T-cell (primary cell): ENCODE measurements at regions not wholly inside any gene's neighbourhood (a gene's known extent, or its start where the extent isn't known, plus 50 kb on each side); places are given as distances from the start of the nearest gene placed in this dataset.

Source experiments
- ATAC-seq, 4 experiments: fragments of 200-7000 bp in 3 of 4; fragments of 150-1000 bp in 1 of 4; cut with Tn5 transposase; replicated peaks in 1 of 4; 1 replicate in 3 of 4; 2 replicates in 1 of 4; pipeline ENCODE4 v1.10.0; 2021; ENCODE audit warnings: moderate library complexity in 3 of 4, mild to moderate bottlenecking in 2 of 4, moderate number of reproducible peaks in 1 of 4
- CTCF ChIA-PET, 2 donors: fragments of 300-600 bp; sonication (Branson Sonifier 250); formaldehyde crosslinking; loops; one replicate each; lab custom pipeline; 2022; ENCODE audit warnings: antibody characterized with exemption in 2 of 2; lab: Charles Lee
- POLR2A ChIA-PET, 2 donors: fragments of 300-600 bp; sonication (Branson Sonifier 250); formaldehyde crosslinking; loops; one replicate each; lab custom pipeline; 2022; ENCODE audit warnings: antibody characterized with exemption in 2 of 2; lab: Charles Lee
- DNase-seq, 35 experiments: peaks; one replicate each; pipeline versions ENCODE4 v3.0.0 to v3.0.0-alpha.2; 2013 to 2023
- H3K27ac ChIP-seq: one replicate; pipeline ENCODE4 v1.5.1; 2013; ENCODE audit warnings: low read length
- H3K27me3 ChIP-seq, 2 experiments: replicated peaks in 1 of 2; 1 replicate in 1 of 2; 2 replicates in 1 of 2; pipeline versions ENCODE4 v1.6.1 to v1.7.0; 2013; ENCODE audit warnings: low read length in 1 of 2, mixed read lengths in 1 of 2; ENCODE audit not compliant: control insufficient read depth in 2 of 2, insufficient read depth in 2 of 2; ENCODE audit errors: extremely low read depth in 1 of 2
- H3K36me3 ChIP-seq, 2 donors: 1 replicate in 1 of 2; 2 replicates in 1 of 2; pipeline versions ENCODE4 v1.6.1 to v1.7.0; 2013; ENCODE audit warnings: low read length in 1 of 2; ENCODE audit not compliant: control insufficient read depth in 2 of 2, insufficient read depth in 1 of 2; ENCODE audit errors: extremely low read depth in 1 of 2
- H3K4me1 ChIP-seq, 2 experiments: 1 replicate in 1 of 2; 2 replicates in 1 of 2; pipeline versions ENCODE4 v1.6.1 to v1.7.0; 2013; ENCODE audit warnings: low read length in 2 of 2, mixed read lengths in 1 of 2; ENCODE audit not compliant: insufficient read depth in 2 of 2, control insufficient read depth in 1 of 2; ENCODE audit errors: extremely low read depth in 1 of 2
- H3K4me3 ChIP-seq, 2 donors: 1 replicate in 1 of 2; 2 replicates in 1 of 2; pipeline versions ENCODE4 v1.5.1 to v1.7.0; 2013; ENCODE audit warnings: mild to moderate bottlenecking in 2 of 2, low read length in 1 of 2, moderate library complexity in 1 of 2; ENCODE audit not compliant: control insufficient read depth in 1 of 2; ENCODE audit errors: extremely low read depth in 1 of 2
- H3K9me3 ChIP-seq: 2 replicates; pipeline ENCODE4 v1.7.0; 2013
- H3K27ac Mint-ChIP-seq, 2 donors: one replicate each; pipeline ENCODE4 v1.8.0; 2020 to 2021; ENCODE audit warnings: mild to moderate bottlenecking in 2 of 2, mixed read lengths in 2 of 2
- H3K27me3 Mint-ChIP-seq, 2 donors: one replicate each; pipeline ENCODE4 v1.8.0; 2021 to 2022; ENCODE audit warnings: mixed read lengths in 2 of 2
- H3K36me3 Mint-ChIP-seq: one replicate; pipeline ENCODE4 v1.8.0; 2021; ENCODE audit warnings: mixed read lengths
- H3K4me1 Mint-ChIP-seq, 3 donors: one replicate each; pipeline ENCODE4 v1.8.0; 2020 to 2022; ENCODE audit warnings: mixed read lengths in 3 of 3, mild to moderate bottlenecking in 1 of 3
- H3K4me3 Mint-ChIP-seq, 3 donors: one replicate each; pipeline ENCODE4 v1.8.0; 2020 to 2022; ENCODE audit warnings: mild to moderate bottlenecking in 3 of 3, mixed read lengths in 3 of 3, moderate library complexity in 3 of 3
- H3K9me3 Mint-ChIP-seq, 3 donors: one replicate each; pipeline ENCODE4 v1.8.0; 2020 to 2022; ENCODE audit warnings: mixed read lengths in 3 of 3
- WGBS: methylation state at CpG from one replicate; pipeline ENCODE4 v1.1.5; 2013; ENCODE audit warnings: missing lambda C conversion rate; ENCODE audit not compliant: insufficient coverage; 5-methylcytosine and 5-hydroxymethylcytosine counted together

DNA sequence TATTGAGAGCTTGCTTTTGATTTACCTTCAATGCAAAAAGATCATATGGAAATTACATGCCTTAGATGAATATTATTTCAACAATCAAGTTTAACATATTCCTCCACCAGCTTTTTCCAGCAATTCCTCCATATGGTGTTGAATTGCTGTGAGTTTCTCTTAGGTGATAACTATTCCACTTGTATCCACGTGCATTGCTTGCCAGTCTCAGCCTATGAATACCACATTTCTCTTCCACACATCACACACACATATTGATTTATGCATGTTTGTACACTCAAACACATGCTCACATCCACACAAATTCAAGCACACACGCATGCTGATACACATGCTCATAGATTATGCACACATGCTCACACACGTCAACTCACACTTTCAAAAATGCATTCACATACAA is 770.0 kb upstream of the LINC00305 start:
- no peaks in the 10 kb centered on the region for H3K27me3 Mint-ChIP-seq
- Histone ChIP-seq H3K27ac (no peak overlapping the region), H3K4me1 (no peaks in the 10 kb centered on the region), H3K27me3 (no peaks in the 10 kb centered on the region), H3K36me3 (no peaks in the 10 kb centered on the region), H3K9me3 (no peaks in the 10 kb centered on the region), H3K4me3 (no peak overlapping the region)
- H3K36me3 Mint-ChIP-seq = no peaks in the 10 kb centered on the region
- peaks cover 0 to 10% (median 7%) of the 10 kb centered on the region in 3 donors for H3K9me3 Mint-ChIP-seq
- WGBS = no CpG with 5 or more reads among the region's 3 CpGs
- ChIA-PET CTCF (no interaction called here), POLR2A (no interaction called here)
- ATAC-seq (no peak), DNase-seq (no peak)
- no peak overlapping the region for H3K4me3 Mint-ChIP-seq
- no peaks in the 10 kb centered on the region for H3K4me1 Mint-ChIP-seq
- H3K27ac Mint-ChIP-seq = no peak overlapping the region

- no peaks in the 10 kb centered on the region for H3K36me3 Mint-ChIP-seq
- Histone ChIP-seq H3K9me3 (no peaks in the 10 kb centered on the region), H3K27ac (no peak overlapping the region), H3K4me1 (no peaks in the 10 kb centered on the region), H3K36me3 (no peaks in the 10 kb centered on the region), H3K27me3 (no peaks in the 10 kb centered on the region), H3K4me3 (no peak overlapping the region)
- peaks cover 10 to 24% (median 20%) of the 10 kb centered on the region in 3 donors for H3K9me3 Mint-ChIP-seq
- POLR2A ChIA-PET = no interaction called here
- no peaks in the 10 kb centered on the region for H3K4me1 Mint-ChIP-seq
- no peaks in the 10 kb centered on the region for H3K27me3 Mint-ChIP-seq
- no peak overlapping the region for H3K4me3 Mint-ChIP-seq
- DNase-seq (no peak), ATAC-seq (no peak)
- WGBS = 98% methylated on average over 3 of the region's 3 CpGs
- H3K27ac Mint-ChIP-seq = no peak overlapping the region
- CTCF ChIA-PET = no interaction called here
Observed at GRCh38 chr18:64893349-64893748, 744.5 kb upstream of the LINC00305 start.

DNA sequence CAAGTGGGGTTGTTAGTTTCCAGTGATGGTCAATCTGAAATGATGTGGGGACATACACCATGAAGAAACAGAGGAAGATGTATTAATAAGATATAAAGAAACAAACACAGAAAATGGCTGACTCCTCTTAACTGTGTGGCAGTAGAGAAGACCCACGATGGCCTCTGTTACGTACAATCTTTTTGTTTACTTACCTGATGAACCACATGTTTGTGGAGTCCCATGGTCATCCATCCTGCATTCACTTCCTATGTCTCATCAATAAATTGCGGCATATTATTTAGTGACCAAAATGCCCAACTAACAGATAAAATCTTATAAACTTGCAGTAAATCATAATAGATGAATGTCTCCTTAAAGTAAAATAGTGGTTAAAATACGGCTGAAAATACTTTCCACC is 740.1 kb upstream of the LINC00305 start:
- H3K27ac ChIP-seq = no peak overlapping the region
- H3K27ac Mint-ChIP-seq = no peak overlapping the region
- no CpG with 5 or more reads among the region's 4 CpGs for WGBS
- H3K27me3 ChIP-seq = no peaks in the 10 kb centered on the region
- H3K9me3 ChIP-seq = no peaks in the 10 kb centered on the region
- no peak overlapping the region for H3K4me3 ChIP-seq
- POLR2A ChIA-PET = no interaction called here
- no peak for DNase-seq
- peaks cover 4 to 20% (median 12%) of the 10 kb centered on the region in 3 donors for H3K9me3 Mint-ChIP-seq
- H3K4me1 Mint-ChIP-seq = no peaks in the 10 kb centered on the region
- H3K4me1 ChIP-seq = no peaks in the 10 kb centered on the region
- no peak for ATAC-seq
- H3K36me3 Mint-ChIP-seq = no peaks in the 10 kb centered on the region
- H3K4me3 Mint-ChIP-seq = no peak overlapping the region
- H3K36me3 ChIP-seq = no peaks in the 10 kb centered on the region
- CTCF ChIA-PET = no interaction called here
- no peaks in the 10 kb centered on the region for H3K27me3 Mint-ChIP-seq

DNA sequence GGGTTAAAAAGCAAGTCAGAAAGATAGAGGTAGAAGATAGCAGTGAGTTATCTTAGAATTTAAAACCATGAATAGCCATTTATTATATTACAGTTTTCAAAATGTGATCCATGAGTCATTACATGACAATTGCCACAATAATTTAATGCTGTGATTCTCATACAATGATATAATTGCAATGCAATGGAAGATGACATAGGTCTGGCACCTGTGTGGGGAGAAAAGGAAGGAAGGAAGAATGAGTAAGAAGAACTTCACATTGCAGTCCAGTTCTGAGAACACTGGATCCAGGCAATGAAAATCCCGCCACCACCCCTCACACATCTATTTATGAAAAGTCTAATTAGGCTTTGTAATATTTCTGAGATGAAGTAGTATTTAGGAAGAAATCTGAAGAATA is 738.1 kb upstream of the LINC00305 start:
- CTCF ChIA-PET = no interaction called here
- Mint-ChIP-seq H3K9me3 (peaks cover 4 to 18% (median 11%) of the 10 kb centered on the region in 3 donors), H3K27me3 (no peaks in the 10 kb centered on the region), H3K36me3 (no peaks in the 10 kb centered on the region), H3K4me1 (no peaks in the 10 kb centered on the region), H3K4me3 (no peak overlapping the region), H3K27ac (no peak overlapping the region)
- POLR2A ChIA-PET = interaction anchor here in 1 of 2 donors (0.6 kb wide), 1 partner anchor 36 kb away, joined by 4 read pairs; no protein-coding TSS in a partner anchor
- no peaks in the 10 kb centered on the region for H3K36me3 ChIP-seq
- H3K4me1 ChIP-seq = no peaks in the 10 kb centered on the region
- no peaks in the 10 kb centered on the region for H3K27me3 ChIP-seq
- no CpG with 5 or more reads among the region's 1 CpG for WGBS
- DNase-seq = no peak
- no peaks in the 10 kb centered on the region for H3K9me3 ChIP-seq
- no peak overlapping the region for H3K4me3 ChIP-seq
- no peak for ATAC-seq
- H3K27ac ChIP-seq = no peak overlapping the region

DNA sequence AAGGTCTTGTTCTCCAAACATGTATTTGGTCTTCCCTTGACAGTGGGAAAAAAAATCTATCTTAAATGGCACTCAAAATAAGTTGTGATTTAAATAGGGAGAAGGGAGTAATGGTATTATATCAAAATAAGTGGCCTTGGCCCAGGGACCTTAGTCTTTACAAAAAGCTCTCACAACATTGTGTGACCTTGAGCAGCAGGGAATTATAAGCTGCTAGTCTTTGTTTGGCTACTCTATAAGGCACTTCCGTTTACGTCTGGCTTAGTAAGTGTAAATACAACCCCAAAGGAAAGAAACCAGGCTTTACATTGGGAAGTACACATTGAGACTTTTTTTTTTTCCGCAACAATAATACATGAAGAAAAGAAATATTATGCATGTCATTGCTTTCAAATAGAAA is 734.0 kb upstream of the LINC00305 start:
- ChIA-PET CTCF (interaction anchor here in 1 of 2 donors (0.7 kb wide), 1 partner anchor 210 kb away, joined by 4 read pairs; no protein-coding TSS in a partner anchor), POLR2A (no interaction called here)
- H3K27ac ChIP-seq = no peak overlapping the region
- no peaks in the 10 kb centered on the region for H3K36me3 Mint-ChIP-seq
- no peak for ATAC-seq
- H3K27ac Mint-ChIP-seq = no peak overlapping the region
- WGBS = no CpG with 5 or more reads among the region's 3 CpGs
- no peak for DNase-seq
- no peaks in the 10 kb centered on the region for H3K27me3 ChIP-seq
- H3K27me3 Mint-ChIP-seq = no peaks in the 10 kb centered on the region
- H3K4me1 ChIP-seq = no peaks in the 10 kb centered on the region
- H3K9me3 Mint-ChIP-seq = peaks cover 0 to 9% (median 9%) of the 10 kb centered on the region in 3 donors
- no peak overlapping the region for H3K4me3 Mint-ChIP-seq
- no peak overlapping the region for H3K4me3 ChIP-seq
- H3K36me3 ChIP-seq = no peaks in the 10 kb centered on the region
- H3K9me3 ChIP-seq = peaks cover 2% of the 10 kb centered on the region
- H3K4me1 Mint-ChIP-seq = no peaks in the 10 kb centered on the region

GRCh38 chr18:64876833-64877232 is 727.9 kb upstream of the LINC00305 start:
- ATAC-seq (no peak), DNase-seq (no peak)
- H3K27ac ChIP-seq = no peak overlapping the region
- WGBS = no CpG with 5 or more reads among the region's 4 CpGs
- no peaks in the 10 kb centered on the region for H3K4me1 Mint-ChIP-seq
- H3K4me3 Mint-ChIP-seq = no peak overlapping the region
- peaks cover 4% of the 10 kb centered on the region for H3K9me3 ChIP-seq
- ChIA-PET POLR2A (no interaction called here), CTCF (no interaction called here)
- H3K36me3 Mint-ChIP-seq = no peaks in the 10 kb centered on the region
- no peak overlapping the region for H3K4me3 ChIP-seq
- peaks cover 0 to 6% (median 5%) of the 10 kb centered on the region in 3 donors for H3K9me3 Mint-ChIP-seq
- no peak overlapping the region for H3K27ac Mint-ChIP-seq
- H3K4me1 ChIP-seq = no peaks in the 10 kb centered on the region
- no peaks in the 10 kb centered on the region for H3K36me3 ChIP-seq
- H3K27me3 Mint-ChIP-seq = no peaks in the 10 kb centered on the region
- H3K27me3 ChIP-seq = no peaks in the 10 kb centered on the region
